ENCODE measurements at regions not wholly inside any gene's neighbourhood (a gene's known extent, or its start where the extent isn't known, plus 50 kb on each side); places are given as distances from the start of the nearest gene placed in this dataset.

DNA sequence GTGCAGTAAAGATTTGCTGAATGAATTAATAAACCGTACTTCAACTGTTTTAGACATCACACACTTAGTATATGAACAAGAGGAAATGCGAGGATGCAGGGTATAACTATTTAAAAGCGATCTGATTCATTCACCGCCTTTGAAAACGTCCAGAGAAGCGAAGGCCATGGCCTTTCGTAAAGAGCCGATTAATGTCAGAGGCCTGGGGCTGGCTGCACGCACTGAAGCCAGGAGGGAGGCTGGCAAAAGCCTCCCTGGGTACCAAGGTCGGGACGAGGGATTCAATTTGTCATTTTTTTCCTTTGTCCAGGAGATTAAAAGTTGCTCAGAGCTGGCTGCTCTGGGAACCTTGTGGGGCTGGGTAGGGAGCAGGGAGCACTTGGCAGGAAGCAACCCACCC lies 307.4 kb downstream of the NPHP4 start (continued):
- TF ChIP-seq, protein P1, sequence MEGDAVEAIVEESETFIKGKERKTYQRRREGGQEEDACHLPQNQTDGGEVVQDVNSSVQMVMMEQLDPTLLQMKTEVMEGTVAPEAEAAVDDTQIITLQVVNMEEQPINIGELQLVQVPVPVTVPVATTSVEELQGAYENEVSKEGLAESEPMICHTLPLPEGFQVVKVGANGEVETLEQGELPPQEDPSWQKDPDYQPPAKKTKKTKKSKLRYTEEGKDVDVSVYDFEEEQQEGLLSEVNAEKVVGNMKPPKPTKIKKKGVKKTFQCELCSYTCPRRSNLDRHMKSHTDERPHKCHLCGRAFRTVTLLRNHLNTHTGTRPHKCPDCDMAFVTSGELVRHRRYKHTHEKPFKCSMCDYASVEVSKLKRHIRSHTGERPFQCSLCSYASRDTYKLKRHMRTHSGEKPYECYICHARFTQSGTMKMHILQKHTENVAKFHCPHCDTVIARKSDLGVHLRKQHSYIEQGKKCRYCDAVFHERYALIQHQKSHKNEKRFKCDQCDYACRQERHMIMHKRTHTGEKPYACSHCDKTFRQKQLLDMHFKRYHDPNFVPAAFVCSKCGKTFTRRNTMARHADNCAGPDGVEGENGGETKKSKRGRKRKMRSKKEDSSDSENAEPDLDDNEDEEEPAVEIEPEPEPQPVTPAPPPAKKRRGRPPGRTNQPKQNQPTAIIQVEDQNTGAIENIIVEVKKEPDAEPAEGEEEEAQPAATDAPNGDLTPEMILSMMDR (IDR thresholded peaks at IDR 0.05; ENCODE audit: low read depth, low read length, missing input control) = no peak

DNA sequence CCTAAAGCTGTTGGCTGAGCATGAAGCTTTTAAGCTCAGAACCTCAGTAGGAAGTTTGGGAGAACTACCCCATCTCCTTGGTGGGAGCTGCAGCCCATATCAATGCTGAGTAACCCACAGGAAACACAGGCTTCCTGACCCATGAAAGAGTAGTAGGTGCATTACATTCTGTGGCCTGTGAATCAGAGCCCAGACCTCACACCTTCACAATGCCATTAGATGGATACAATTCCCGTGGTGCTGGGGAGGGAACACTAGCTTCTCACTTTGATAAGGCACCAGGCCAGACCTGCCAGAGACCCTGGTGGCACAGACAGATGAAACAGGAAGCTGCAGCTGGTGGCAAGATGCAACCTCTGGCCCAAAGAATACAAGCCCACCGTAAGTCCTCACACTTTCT lies 308.8 kb downstream of the NPHP4 start:
- Histone ChIP-seq H3K9ac (ENCODE audit: low read depth in 1 of 2, low read length in 2 of 2) (no peak overlapping the region), H3K36me3 (ENCODE audit: control insufficient read depth in 4 of 4, insufficient read depth in 3 of 4, low read depth in 1 of 4, low read length in 3 of 4) (no peaks in the 10 kb centered on the region), H3K27ac (ENCODE audit: low read depth in 1 of 2, low read length in 2 of 2) (no peak overlapping the region), H3K27me3 (ENCODE audit: control insufficient read depth in 4 of 4, insufficient read depth in 4 of 4, low read length in 3 of 4) (peaks cover 0 to 5% (median 0%) of the 10 kb centered on the region in 4 donors), H3K4me1 (ENCODE audit: control insufficient read depth in 4 of 4, insufficient read depth in 4 of 4, low read length in 3 of 4) (no peaks in the 10 kb centered on the region), H3K9me3 (ENCODE audit: control insufficient read depth in 4 of 4, low read length in 3 of 4) (no peaks in the 10 kb centered on the region), H3K4me3 (ENCODE audit: low read depth in 1 of 3, low read length in 3 of 3) (no peak overlapping the region)
- TF ChIP-seq, protein P2, sequence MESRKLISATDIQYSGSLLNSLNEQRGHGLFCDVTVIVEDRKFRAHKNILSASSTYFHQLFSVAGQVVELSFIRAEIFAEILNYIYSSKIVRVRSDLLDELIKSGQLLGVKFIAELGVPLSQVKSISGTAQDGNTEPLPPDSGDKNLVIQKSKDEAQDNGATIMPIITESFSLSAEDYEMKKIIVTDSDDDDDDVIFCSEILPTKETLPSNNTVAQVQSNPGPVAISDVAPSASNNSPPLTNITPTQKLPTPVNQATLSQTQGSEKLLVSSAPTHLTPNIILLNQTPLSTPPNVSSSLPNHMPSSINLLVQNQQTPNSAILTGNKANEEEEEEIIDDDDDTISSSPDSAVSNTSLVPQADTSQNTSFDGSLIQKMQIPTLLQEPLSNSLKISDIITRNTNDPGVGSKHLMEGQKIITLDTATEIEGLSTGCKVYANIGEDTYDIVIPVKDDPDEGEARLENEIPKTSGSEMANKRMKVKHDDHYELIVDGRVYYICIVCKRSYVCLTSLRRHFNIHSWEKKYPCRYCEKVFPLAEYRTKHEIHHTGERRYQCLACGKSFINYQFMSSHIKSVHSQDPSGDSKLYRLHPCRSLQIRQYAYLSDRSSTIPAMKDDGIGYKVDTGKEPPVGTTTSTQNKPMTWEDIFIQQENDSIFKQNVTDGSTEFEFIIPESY (IDR thresholded peaks at IDR 0.05) = no peak
- TF ChIP-seq, protein P3, sequence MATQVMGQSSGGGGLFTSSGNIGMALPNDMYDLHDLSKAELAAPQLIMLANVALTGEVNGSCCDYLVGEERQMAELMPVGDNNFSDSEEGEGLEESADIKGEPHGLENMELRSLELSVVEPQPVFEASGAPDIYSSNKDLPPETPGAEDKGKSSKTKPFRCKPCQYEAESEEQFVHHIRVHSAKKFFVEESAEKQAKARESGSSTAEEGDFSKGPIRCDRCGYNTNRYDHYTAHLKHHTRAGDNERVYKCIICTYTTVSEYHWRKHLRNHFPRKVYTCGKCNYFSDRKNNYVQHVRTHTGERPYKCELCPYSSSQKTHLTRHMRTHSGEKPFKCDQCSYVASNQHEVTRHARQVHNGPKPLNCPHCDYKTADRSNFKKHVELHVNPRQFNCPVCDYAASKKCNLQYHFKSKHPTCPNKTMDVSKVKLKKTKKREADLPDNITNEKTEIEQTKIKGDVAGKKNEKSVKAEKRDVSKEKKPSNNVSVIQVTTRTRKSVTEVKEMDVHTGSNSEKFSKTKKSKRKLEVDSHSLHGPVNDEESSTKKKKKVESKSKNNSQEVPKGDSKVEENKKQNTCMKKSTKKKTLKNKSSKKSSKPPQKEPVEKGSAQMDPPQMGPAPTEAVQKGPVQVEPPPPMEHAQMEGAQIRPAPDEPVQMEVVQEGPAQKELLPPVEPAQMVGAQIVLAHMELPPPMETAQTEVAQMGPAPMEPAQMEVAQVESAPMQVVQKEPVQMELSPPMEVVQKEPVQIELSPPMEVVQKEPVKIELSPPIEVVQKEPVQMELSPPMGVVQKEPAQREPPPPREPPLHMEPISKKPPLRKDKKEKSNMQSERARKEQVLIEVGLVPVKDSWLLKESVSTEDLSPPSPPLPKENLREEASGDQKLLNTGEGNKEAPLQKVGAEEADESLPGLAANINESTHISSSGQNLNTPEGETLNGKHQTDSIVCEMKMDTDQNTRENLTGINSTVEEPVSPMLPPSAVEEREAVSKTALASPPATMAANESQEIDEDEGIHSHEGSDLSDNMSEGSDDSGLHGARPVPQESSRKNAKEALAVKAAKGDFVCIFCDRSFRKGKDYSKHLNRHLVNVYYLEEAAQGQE (IDR thresholded peaks at IDR 0.05) = no peak
- TF ChIP-seq RXRA (IDR thresholded peaks at IDR 0.05) = no peak
- TF ChIP-seq, protein P4, sequence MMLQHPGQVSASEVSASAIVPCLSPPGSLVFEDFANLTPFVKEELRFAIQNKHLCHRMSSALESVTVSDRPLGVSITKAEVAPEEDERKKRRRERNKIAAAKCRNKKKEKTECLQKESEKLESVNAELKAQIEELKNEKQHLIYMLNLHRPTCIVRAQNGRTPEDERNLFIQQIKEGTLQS (IDR thresholded peaks at IDR 0.05) = no peak
- TF ChIP-seq, protein P5, sequence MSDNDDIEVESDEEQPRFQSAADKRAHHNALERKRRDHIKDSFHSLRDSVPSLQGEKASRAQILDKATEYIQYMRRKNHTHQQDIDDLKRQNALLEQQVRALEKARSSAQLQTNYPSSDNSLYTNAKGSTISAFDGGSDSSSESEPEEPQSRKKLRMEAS (IDR thresholded peaks at IDR 0.05) = no peak
- TF ChIP-seq GABPA (IDR thresholded peaks at IDR 0.05 in 1 of 2, conservative IDR thresholded peaks at IDR 0.05 in 1 of 2) = no peak
- no peak for TF ChIP-seq TAF1 (conservative IDR thresholded peaks at IDR 0.05)
- TF ChIP-seq YY1 (IDR thresholded peaks at IDR 0.05) = no peak
- 40% methylated on average over 2 of the region's 2 CpGs for WGBS
- DNase-seq (ENCODE audit: low spot score) = no peak

DNA sequence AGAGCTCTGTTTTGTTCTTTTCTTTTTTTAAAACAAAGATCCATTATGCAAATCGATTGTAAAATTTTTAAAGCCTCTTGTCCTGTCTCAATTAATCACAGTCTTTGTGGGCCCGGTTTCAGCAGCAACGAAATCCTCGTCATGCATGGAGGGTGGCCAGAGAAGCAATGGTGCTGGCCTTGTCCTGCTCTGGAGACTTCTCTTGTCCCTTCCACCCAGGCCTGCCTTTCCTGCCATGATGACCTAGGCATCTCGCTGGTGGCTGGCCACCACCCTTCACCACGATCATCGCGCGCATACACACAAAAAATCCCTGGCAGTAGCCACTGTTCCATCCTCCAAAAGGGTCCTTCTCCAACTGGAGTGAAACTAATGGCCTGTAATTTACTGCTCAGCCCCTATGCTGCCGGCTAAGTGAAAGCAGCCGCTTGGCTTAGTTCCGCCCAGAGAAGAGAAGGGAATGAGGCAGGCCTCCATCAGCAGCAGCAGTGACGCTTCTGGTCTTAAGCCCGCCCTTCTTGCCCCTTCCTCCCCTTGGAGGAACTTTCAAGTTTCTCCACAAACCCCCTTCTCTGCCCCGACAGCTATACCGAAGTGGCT lies 309.5 kb downstream of the NPHP4 start:
- WGBS = 78% methylated on average over 16 of the region's 16 CpGs
- no peaks in the 10 kb centered on the region for H3K9me3 ChIP-seq (ENCODE audit: control insufficient read depth in 4 of 4, low read length in 3 of 4)
- no peak for DNase-seq (ENCODE audit: low spot score)
- TF ChIP-seq FOXA1 (IDR thresholded peaks at IDR 0.05) (no peak), RAD21 (IDR thresholded peaks at IDR 0.05) (no peak), NR2F2 (IDR thresholded peaks at IDR 0.05) (no peak), HNF4A (conservative IDR thresholded peaks at IDR 0.05) (no peak), GABPA (IDR thresholded peaks at IDR 0.05 in 1 of 2, conservative IDR thresholded peaks at IDR 0.05 in 1 of 2) (no peak)
- TF ChIP-seq, protein P3 (IDR thresholded peaks at IDR 0.05) = no peak
- TF ChIP-seq, protein P1 (IDR thresholded peaks at IDR 0.05; ENCODE audit: low read depth, low read length, missing input control) = no peak
- TF ChIP-seq, protein P4 (IDR thresholded peaks at IDR 0.05) = no peak
- TF ChIP-seq, protein P5 (IDR thresholded peaks at IDR 0.05) = no peak

More for the DNA sequence above, 309.5 kb downstream of the NPHP4 start:
- no peaks in the 10 kb centered on the region for H3K4me1 ChIP-seq (ENCODE audit: control insufficient read depth in 4 of 4, insufficient read depth in 4 of 4, low read length in 3 of 4)
- H3K27ac ChIP-seq (ENCODE audit: low read depth in 1 of 2, low read length in 2 of 2) = no peak overlapping the region
- H3K36me3 ChIP-seq (ENCODE audit: control insufficient read depth in 4 of 4, insufficient read depth in 3 of 4, low read depth in 1 of 4, low read length in 3 of 4) = no peaks in the 10 kb centered on the region
- H3K27me3 ChIP-seq (ENCODE audit: control insufficient read depth in 4 of 4, insufficient read depth in 4 of 4, low read length in 3 of 4) = peaks cover 0 to 5% (median 0%) of the 10 kb centered on the region in 4 donors
- H3K4me3 ChIP-seq (ENCODE audit: low read depth in 1 of 3, low read length in 3 of 3) = no peak overlapping the region
- no peak overlapping the region for H3K9ac ChIP-seq (ENCODE audit: low read depth in 1 of 2, low read length in 2 of 2)
